ENCODE measurements at regions not wholly inside any gene's neighbourhood (a gene's known extent, or its start where the extent isn't known, plus 50 kb on each side); places are given as distances from the start of the nearest gene placed in this dataset.

DNA sequence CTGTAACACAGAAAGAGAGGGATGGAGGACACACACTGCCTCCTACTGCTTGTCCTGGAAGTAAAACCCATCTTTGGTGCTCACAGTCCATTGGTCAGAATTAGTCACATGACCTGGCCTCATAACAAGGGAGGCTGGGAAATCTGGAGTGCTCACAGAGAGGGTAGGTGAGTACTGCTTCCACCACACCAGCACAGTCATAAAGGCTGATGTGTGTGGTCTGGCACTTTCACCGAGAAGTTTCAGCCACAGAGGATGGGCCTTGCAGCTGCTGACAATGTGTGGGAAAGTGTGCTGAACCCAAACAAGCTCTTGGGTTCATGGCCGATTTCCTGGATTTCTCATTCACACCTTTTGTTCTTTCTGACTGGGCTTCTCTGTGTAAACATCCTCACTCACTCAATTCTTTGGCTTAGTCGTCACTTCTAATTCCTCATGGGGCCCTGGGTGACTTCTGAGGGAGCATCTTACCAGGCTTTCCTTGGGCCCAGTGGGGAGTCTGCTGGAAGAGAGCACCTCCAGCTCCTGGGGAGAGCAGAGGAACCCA is 100.7 kb downstream of the ASB7 start:
- no peak for DNase-seq (ENCODE audit: low spot score)

DNA sequence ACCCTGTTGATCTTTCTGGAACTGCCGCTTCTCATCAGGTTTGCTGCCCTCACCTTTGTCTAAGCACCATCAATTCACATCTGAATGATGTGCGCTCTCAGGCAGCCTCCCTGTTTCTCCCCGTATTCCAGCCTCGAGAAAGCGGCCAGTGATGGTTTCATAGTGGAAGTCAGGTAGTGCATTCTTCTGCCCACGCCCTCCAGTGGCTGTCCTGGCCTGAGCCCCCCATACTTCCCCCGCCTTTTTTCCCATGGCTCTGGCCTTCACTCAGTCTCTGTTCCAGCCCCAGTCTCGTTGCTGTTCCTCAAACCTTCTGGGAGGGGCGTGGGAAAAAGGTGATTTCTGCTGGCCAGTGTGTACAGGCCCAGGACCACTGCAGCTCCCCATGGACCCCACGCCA is 101.3 kb downstream of the ASB7 start:
- DNase-seq (ENCODE audit: low spot score): no peak

DNA sequence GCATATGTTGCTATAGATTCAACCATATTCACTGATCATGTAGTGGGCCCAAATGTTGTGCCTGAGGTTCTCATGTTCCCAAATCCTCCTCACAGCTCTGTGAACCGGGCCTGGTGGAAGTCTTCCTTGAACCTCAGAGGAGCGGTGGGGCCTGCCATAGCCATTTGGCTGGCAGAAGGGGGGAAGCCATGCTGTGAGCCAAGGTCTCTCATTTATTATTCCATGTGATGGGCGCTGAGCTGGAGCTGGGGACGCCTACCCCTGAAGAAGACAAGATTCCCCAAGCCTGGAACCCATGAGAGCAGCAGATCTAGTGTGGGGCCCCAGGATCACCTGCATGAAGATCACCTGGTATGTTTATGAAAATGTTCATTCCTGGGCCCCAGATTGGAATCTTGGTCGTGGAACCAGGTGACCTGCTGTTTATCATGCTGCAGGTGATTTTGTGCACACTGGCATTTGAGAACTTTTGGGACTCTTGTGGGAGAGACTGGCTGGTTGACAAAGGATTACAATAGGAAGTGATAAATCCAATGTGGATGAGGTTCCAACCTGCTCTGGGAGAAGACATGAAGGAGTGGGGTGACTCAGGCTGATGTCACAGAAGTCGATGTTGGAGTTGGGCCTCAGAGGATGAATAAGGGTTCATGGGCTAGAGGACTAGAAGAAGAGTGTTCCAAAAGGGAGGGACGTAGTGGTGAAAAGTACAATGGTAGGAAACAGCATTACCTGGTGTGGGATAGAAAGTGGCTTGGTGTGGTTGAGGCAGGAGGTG is 102.1 kb downstream of the ASB7 start:
- no peak for DNase-seq (ENCODE audit: low spot score)

DNA sequence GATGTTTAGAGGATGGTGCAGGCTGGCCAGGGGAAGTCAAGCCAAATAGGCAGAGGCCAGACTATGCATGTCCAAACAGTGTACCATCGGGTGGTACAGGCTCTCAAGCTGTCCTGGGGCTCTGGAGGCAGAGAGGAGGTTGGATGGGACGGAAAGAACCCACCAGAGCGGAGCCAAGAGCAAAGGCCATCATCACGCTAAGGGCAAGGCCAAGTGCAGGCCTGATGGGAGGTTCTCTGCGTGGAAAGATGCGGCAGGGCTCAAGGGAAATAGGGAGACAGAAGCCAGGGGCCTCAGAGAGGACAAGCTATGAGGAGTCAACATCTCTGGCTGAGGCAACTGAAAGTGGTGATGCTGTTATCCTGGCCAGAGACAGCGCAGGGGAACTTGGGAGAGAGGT is 102.7 kb downstream of the ASB7 start:
- no peak for DNase-seq (ENCODE audit: low spot score)

DNA sequence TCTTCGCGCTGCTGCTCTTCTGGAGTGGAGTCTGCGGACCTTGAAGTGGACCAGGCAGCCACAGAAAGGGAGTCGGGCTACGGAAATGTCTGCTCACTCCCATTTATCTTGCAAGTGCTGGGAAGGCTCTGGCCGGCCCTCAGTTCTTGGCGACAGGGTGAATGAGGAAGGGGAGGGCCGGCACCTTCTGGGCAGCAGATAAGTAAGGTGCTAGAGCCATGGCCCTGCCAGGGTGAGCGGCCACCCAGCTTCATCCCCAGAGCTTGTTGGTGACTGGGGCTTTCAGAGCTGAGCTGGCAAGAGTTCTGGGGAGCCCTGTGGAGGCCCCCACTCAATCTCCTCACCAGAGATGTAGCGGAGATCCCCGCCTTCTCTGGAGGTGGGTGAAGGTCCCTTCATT is 103.5 kb downstream of the ASB7 start:
- no peak for DNase-seq (ENCODE audit: low spot score)

DNA sequence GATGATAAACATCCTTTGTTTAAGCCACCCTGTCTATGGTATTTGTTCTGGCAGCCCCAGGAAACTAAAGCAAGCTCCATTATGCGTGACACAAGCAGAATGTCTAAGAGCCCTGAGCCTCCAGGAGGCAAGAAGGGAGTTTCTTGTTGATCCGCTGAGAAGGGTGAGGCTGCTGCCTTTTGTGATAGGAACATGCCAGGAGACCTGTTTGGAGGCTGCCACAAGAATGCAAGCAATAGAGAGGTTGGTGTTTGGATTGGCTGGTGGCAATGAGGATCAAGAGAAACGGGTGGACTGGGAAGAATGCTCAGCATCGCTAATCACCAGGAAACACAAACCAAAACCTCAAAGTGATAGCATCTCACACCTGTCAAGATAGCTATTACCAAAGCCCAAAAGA is 104.8 kb downstream of the ASB7 start:
- no peak for DNase-seq (ENCODE audit: low spot score)

DNA sequence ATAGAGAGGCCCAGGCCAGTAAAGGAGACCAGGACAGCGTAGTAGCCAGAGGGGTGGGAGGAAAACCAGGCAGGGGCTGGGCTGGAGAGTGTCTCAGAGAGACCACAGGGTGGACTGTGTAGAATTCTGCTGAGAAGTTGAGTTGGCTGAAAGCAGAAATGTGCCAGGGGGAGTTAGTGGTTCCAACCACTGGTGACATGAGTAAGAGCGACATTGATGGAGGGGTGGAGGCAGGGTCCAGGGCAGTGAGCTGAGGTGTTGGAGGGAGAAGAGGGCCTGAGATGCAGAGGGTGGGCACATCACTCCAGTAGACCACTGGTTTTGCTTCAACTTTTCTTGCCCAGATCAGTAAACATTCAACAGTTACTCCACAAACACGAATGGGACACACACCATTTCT is 106.5 kb downstream of the ASB7 start:
- DNase-seq (ENCODE audit: low spot score): no peak

DNA sequence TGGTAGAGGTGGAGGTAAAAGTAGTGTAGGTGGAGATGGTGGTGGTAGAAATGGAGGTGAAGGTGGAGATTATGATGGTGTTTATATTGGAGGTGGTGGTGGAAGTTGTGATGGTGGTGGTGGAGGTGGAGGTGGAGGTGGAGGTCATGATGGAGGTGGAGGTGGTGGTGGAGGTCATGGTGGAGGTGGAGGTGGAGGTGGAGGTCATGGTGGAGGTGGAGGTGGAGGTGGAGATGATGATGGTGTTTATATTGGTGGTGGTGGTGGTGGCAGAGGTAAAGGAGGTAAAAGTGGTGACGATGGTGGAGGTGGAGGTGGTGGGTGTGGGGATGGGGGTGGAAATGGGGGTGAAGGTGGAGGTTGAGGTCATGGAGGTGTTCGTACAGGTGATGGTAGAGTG is 107.8 kb downstream of the ASB7 start:
- no peak for DNase-seq (ENCODE audit: low spot score)

DNA sequence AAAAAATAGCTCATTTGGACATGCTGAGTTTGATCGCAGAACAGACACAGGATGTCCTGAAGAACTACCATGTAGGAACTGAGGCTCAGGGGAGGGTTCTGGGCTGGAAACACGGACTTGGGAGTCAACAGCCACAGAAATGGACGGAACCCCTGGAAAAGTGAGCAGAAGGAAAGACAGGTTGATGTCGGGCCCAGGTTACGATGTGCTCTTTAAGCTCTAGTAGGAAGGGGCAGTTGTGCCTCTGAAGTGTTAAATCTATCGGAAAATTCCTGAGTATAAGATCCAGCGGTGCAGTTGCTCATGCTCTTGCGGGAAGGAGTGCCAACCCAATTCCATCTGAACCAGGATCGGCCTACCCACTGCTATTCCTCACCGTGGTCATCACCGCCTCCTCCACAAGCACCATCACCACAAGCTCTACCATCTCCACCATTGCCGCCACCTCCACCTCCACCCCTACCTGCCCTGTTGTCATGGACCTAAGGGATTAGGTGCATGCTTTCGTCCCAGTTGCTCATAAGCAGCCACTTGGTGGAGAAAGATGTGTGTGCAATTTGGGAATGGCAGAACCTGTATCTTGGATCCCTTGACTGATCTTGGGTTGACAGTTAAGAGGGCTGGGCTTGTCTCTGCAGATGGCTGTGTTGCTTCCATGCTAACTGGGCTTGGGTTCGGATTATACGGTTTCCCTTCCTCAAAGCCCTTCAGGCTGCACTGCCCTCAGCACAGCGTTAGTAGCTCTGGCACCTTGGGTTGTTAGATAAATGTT is 108.5 kb downstream of the ASB7 start:
- no peak for DNase-seq (ENCODE audit: low spot score)

DNA sequence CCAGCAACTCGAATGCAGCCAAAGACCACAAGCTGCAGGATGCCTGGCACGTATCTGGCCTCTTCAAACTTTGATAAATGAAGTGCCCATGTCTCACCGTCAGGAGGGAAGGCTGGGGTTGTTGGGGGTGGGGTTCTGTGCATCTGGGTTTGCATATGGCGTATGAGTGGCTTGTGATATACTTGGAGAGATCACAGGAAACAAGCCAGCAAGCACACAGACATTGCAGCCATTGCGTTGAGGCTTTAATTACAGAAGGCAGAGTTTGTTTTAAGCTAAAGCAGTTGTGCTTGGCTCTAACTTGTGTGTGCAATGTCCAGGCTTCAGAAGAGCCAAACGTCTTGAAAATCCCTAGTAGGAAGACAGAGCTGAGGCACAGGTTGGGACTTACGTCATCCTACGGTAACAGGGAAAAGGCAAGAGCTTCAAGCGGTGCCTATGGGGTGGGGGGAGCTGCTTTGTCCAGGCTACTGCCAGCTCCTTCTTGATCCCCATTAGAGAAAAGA is 109.2 kb downstream of the ASB7 start:
- no peak for DNase-seq (ENCODE audit: low spot score)

DNA sequence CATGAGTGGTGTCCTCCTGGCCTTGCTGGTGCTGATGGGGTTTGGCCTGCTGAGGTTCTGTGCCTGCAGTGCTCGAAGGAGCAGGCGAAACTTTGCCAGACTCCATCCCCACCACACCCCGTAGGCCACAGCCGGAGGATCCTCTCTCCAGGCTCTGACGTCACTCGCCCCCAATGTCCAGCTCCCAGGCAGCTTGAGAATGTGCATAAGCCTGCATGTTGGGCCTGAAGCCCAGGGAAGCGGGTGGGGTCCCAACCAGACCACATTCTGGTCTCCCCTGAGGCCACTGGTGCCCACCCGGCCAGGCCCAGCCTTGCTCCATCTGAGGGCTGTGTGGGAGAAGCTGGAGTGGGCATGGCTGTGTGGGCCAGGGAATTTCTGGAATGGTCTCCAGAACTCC is 109.8 kb downstream of the ASB7 start:
- DNase-seq (ENCODE audit: low spot score): no peak

DNA sequence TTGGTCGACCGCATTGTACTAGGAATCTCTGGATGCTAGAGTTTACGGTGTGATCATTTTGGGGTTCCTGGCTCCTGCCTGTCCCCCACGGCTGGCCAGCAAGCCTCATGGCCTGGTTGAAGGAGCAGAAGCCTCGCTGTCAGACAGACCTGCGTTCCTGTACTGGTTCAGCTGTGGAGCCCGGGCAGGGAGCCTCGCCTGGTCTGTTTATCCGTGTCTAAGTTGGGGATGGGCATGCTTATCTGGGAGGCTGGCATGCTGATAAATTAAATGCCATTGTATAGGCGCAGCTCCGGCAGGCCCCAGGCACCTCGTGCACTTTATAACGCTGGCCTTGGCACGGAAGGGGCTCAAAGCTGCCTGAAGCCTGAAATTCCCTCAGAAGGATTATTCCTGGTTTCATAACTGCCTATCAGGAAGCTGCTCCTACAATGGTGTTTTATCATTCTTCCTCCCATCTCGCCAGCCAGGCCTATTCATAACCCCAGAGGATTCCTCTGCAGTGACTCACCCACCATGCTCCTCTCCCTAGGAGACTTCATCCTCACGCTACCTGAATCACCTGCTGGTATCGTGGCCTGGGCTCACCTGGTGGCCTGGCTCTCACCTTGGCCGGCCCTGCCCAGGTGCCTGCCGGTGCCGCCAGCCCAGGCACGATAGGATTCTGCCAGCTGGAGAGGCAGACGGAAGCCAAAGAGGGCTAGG is 110.9 kb downstream of the ASB7 start:
- DNase-seq (ENCODE audit: low spot score): no peak

DNA sequence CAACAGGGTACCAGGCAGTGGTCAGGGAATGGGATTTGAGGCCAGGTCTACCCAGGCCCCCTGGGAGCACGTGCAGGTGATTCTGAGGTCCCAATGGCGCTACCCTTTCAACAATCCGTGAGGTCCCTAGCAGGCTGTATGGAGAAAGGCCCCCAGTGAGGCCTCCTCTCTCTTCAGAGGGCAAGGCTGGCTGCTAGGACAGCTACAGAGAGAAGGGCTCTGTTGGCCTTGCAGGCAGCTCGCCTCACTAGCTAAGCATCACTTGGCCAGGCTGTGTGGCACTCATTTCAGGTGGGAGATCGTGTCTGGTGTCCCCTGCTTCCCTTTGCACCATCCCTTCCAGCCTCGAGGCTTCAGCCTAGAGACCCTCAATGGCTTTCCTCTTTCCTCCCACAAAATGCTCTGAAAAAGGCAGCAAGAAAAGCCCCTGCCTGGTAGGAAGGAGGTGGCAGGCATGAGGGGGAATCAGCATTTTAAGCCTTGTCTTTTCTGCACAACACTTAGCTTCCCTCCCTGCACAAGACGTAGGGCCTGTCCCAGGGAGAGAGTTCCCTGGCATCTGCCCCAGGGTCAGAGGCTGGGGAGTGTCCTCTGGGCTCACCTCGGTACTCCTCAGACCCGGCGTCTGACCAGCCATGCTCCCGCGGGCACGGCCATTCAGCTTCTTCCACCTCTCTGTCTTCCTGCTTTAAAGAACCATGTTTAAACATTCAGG is 111.8 kb downstream of the ASB7 start:
- DNase-seq (ENCODE audit: low spot score): peak; percentile 10

DNA sequence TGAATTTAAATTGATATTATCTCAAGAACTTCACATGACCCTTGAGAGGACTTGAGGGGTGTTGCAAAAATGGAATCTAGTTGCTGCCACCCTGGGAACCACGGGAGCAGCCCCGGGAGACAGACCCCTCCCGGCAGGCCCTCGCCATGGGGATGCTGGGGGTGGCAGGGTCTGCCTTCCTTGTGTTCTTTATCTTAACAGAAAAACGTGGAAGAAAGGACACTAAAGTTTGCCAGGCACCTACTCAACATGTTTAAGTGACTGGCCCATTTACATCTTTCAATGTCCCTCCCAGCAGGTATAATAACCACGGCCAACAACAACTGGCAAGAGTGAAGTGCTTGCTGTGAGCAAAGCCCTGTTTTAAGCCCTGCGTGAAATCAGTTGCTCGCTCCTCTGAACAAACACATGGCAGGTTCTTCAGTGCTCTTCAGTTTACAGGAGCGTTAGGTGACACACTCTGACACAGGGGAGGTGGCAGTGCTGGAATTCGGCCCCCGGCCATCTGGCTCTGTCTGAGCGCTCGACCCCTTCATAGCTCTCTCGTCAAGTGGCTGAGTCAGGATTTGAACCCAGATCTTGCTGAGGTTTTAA is 112.5 kb downstream of the ASB7 start:
- DNase-seq (ENCODE audit: low spot score): peak; percentile 6

DNA sequence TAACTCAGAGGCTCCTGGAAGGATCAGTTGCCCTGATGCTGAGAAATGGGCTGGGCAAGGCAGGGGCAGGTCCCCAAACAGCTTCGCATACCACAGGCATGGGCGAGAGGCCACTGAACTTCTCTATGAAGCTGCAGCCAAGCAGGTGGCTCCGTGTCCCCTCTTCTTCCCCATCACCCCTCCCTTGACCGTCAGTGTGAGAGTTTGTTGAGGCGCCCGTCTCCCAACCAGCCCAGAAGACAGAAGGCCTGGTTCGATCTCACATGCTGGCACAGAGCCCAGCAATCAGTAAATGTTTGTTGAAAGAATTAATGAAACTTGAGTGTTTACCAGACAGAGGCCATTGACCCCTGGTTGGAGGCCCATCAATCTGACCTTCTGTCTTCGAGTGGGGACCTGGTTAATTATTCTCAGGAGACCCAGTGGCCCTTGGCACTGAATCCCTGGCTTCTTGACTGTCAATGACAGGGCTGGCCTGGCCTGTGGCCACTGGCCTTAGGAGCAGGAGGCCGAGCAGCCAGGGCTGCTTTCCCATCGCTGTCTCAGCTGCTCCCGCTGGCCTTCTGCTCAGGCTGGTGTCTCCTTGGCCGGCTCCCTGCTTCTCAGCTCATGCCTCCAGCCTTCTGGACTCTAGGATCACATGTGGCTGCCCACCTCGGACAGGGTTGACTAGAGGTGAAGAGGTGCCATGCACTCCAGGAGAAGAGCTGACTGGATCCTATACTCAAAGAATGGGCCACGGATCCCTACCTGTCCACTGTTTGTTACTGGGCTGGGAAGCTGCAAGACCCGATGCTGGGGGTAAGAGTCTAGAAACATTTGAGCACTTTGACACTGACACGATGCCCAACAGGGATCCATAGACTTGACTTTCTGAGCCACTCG is 113.4 kb downstream of the ASB7 start:
- no peak for DNase-seq (ENCODE audit: low spot score)

DNA sequence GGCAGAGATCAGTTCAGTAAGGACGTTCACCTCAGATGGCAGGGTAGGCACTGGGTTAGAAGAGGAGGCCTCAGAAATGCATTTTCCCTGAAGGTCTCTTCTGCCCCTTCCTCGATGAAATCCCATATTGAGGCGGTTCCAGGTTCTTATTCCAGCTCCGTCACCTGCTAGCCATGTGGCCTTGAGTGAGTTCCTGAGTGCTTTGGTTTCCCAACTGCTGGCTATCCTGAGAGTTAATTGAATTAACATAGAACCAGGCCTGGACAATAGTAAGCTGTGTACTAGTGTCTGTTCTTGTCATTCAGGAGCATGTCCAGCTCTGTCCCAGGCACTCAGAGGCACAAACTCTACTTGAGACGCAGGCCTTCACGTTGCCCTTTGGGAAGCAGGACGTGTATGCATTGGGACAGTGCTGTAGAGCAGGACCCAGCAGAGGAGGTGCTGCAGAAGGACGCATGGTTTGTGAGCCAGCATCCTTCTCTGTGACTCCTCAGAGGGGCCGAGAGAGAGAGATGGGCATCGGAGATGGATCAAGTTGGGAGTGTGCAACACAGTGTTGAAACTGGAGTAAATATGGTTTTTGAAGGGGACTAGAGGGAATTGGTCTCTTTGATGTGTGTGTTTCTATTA is 114.2 kb downstream of the ASB7 start:
- DNase-seq (ENCODE audit: low spot score): no peak

DNA sequence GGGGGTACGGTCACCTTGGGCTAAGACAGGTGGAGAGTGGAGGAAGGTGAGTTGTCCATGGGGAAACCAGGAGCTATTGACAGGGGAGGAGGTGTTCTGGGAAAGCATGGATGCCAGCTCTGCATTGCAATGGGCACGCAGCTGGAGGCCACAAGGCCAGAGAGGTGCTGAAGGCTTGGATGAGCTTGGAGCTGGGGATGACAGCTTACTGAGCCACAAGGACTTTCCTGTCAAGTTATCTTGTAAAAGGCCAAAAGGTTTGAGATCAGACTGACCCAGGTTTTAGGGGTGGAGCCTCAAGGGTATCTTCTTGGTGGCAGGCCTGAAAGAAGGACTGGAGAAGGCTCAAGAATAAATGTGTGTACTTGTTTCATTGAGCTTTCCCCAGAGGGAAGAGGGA is 115.2 kb downstream of the ASB7 start:
- no peak for DNase-seq (ENCODE audit: low spot score)

DNA sequence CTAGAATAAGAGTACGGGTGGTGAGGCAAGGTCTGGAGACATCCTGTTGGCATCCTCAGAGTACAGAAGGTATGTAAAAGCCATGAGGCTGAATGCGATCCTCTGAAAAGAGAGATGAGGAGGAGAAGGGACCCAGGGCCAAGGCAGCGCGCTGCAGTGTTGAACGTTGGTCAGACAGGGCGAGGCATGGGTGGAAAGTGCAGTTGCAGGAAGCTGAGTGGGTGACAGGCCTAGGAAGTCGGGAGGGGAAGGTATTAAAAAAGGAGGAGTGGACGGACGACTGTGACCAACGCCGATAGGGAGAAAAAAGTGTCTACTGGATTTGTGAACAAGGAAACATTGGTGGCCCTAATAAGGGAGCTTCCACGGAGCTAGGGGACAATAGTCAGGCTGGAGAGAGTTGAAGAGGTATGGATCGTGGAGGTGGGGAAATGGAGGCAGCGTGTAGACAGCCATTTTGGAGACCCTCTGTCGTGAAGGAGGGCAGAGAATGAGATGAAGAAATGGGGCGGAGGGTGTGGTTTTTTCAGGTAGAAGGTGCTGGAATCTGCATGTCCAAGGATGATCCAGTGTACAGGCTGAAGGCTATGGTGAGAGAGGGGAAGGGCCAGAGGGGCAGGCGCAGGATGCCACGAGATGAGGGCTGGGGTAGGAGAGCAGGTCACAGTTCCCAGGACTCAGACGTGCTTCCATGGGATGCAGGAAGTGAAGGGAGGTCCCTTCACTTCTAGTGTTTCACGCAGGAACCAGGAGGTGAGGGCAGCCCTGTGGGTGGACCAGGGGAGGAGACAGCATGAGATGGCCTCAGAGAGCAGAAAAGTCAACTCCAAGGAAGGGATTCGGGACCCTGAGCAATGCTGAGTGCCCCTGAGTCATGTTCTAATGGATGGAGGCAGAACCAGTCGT is 115.9 kb downstream of the ASB7 start:
- DNase-seq (ENCODE audit: low spot score): no peak

DNA sequence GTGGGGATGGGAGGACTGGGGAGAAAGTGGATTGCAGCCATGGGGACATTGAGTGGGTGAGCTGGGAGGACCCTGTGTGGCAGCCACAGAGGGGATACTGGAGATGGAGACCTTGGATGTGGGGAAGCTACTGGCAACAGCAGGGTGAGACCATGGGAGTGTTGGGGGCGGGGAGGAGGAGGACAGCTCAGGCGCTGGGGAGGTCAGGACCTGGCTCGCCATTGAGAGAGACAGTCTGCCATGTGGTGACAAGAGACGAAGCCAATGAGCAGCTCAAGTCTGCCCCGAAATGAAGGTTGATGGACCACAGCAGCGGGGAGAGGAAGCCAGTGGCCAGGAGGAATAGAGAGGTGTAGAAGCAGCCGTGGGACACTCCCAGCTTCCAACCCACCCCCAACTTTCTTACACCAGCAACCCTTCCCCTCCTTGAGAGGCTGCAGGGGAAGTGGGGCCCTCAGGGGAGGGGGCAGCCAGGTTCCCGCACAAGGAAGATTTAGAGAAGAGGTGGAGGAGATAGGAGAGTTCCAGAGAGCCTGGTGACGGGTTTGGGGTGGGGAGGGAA is 118.1 kb downstream of the ASB7 start:
- no peak for DNase-seq (ENCODE audit: low spot score)
